SK-N-SH (cell line): ENCODE measurements at regions not wholly inside any gene's neighbourhood (a gene's known extent, or its start where the extent isn't known, plus 50 kb on each side); places are given as distances from the start of the nearest gene placed in this dataset.
A peak's percentile ranks its signal among the peaks of the same experiment; 100 is the strongest.

Source experiments
- CHD2 ChIP-seq: fragments of 150-350 bp; IDR thresholded peaks from 2 replicates; pipeline ENCODE4 v1.6.1; 2018; ENCODE audit warnings: low read length; ENCODE audit not compliant: partially characterized antibody
- CTCF ChIP-seq: fragments of 200-600 bp; sonication (generic); IDR thresholded peaks from 2 replicates; pipeline ENCODE4 v1.6.1; 2017; ENCODE audit warnings: antibody characterized with exemption, mild to moderate bottlenecking, moderate library complexity
- ELF1 ChIP-seq: IDR thresholded peaks from 2 replicates; pipeline ENCODE4 v1.4.0; 2012
- EZH2phosphoT487 ChIP-seq: fragments of 200-600 bp; sonication (generic); IDR thresholded peaks from 2 replicates; pipeline ENCODE4 v1.6.1; 2017; ENCODE audit warnings: low read depth, mixed run types, mild to moderate bottlenecking, antibody characterized with exemption, moderate library complexity, borderline replicate concordance
- FOSL2 ChIP-seq: IDR thresholded peaks from 2 replicates; pipeline ENCODE4 v1.4.0; 2012; ENCODE audit warnings: low read depth, mild to moderate bottlenecking, moderate library complexity, borderline replicate concordance
- FOXJ3 ChIP-seq: sonication (generic); formaldehyde crosslinking; IDR thresholded peaks from 2 replicates; pipeline ENCODE4 v1.5.1; 2020; ENCODE audit warnings: mild to moderate bottlenecking, missing genetic modification reagents
- FOXM1 ChIP-seq: IDR thresholded peaks from 2 replicates; pipeline ENCODE4 v1.4.0; 2012; ENCODE audit warnings: low read depth, mild to moderate bottlenecking
- GABPA ChIP-seq: IDR thresholded peaks from 2 replicates; pipeline ENCODE4 v1.4.0; 2012; ENCODE audit warnings: low read depth, mild to moderate bottlenecking
- GATA2 ChIP-seq: sonication (generic); formaldehyde crosslinking; IDR thresholded peaks from 2 replicates; pipeline ENCODE4 v1.5.0; 2020; ENCODE audit warnings: mild to moderate bottlenecking, missing genetic modification reagents
- IRF3 ChIP-seq: fragments of 150-350 bp; IDR thresholded peaks from 2 replicates; pipeline ENCODE4 v1.6.1; 2016; ENCODE audit warnings: mild to moderate bottlenecking, low read depth, low read length
- JUND ChIP-seq: IDR thresholded peaks from 2 replicates; pipeline ENCODE4 v1.4.0; 2012
- MEF2A ChIP-seq: IDR thresholded peaks from 2 replicates; pipeline ENCODE4 v1.4.0; 2012; ENCODE audit warnings: low read depth, borderline replicate concordance
- MXI1 ChIP-seq: IDR thresholded peaks from 2 replicates; pipeline ENCODE4 v1.6.1; 2012; ENCODE audit warnings: mild to moderate bottlenecking, low read depth, low read length, improper control_type of control experiment
- NFIC ChIP-seq: IDR thresholded peaks from 2 replicates; pipeline ENCODE4 v1.4.0; 2012; ENCODE audit warnings: borderline replicate concordance
- NRF1 ChIP-seq: IDR thresholded peaks from 2 replicates; pipeline ENCODE4 v1.6.1; 2012; ENCODE audit warnings: low read depth, mild to moderate bottlenecking, low read length
- POLR2AphosphoS5 ChIP-seq: IDR thresholded peaks from 2 replicates; pipeline ENCODE4 v1.6.1; 2012; ENCODE audit warnings: low read depth, low read length
- RAD21 ChIP-seq: IDR thresholded peaks from 2 replicates; pipeline ENCODE4 v1.6.1; 2012; ENCODE audit warnings: mild to moderate bottlenecking, low read length
- RCOR1 ChIP-seq: fragments of 150-350 bp; IDR thresholded peaks from 2 replicates; pipeline ENCODE4 v1.6.1; 2017; ENCODE audit warnings: antibody characterized with exemption, low read length
- RFX5 ChIP-seq: IDR thresholded peaks from 2 replicates; pipeline ENCODE4 v1.6.1; 2012; ENCODE audit warnings: mild to moderate bottlenecking, improper control_type of control experiment, low read length
- RXRA ChIP-seq: IDR thresholded peaks from 2 replicates; pipeline ENCODE4 v1.4.0; 2012; ENCODE audit warnings: low read depth, mild to moderate bottlenecking, borderline replicate concordance
- SMC3 ChIP-seq: IDR thresholded peaks from 2 replicates; pipeline ENCODE4 v1.6.1; 2012; ENCODE audit warnings: low read depth, low read length, improper control_type of control experiment
- TAF1 ChIP-seq: IDR thresholded peaks from 2 replicates; pipeline ENCODE4 v1.6.1; 2012; ENCODE audit warnings: low read depth, mild to moderate bottlenecking, low read length, moderate library complexity, borderline replicate concordance
- TCF12 ChIP-seq: IDR thresholded peaks from 2 replicates; pipeline ENCODE4 v1.4.0; 2012
- USF2 ChIP-seq: fragments of 150-350 bp; IDR thresholded peaks from 2 replicates; pipeline ENCODE4 v1.6.1; 2017; ENCODE audit warnings: antibody characterized with exemption, low read length, low read depth, borderline replicate concordance
- TF ChIP-seq, protein P1 (sequence below): IDR thresholded peaks from 2 replicates; pipeline ENCODE4 v1.4.0; 2012; ENCODE audit warnings: low read depth
- TF ChIP-seq, protein P2 (sequence below): IDR thresholded peaks from 2 replicates; pipeline ENCODE4 v1.4.0; 2012; ENCODE audit warnings: low read depth, borderline replicate concordance

DNA sequence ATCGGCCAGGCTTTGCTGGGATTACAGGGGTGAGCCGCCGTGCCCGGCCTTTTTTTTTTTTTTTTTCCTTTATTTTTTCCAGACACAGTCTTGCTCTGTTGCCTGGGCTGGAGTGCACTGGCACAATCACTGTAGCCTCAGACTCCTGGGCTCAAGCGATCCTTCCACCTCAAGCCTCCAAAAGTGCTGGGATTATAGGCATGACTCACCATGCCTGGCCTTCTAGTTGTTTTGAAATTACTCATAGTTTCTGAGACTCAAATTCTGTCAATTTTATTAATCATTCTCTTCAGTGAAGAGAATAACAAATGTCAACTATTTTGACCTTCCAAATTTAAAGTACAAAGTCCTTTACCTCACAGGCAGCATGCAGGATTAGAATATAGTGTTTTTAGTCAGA, 374.5 kb downstream of the PLA2G4A start (continued):
- no peak for TF ChIP-seq RAD21
- no peak for TF ChIP-seq IRF3
- peak; percentile 64 for TF ChIP-seq JUND
- no peak for TF ChIP-seq RXRA
- peak; percentile 69 for TF ChIP-seq FOSL2
- no peak for TF ChIP-seq ELF1
- TF ChIP-seq FOXM1, result no peak
- no peak for TF ChIP-seq CHD2
- TF ChIP-seq NRF1, result no peak
- TF ChIP-seq, protein P1, sequence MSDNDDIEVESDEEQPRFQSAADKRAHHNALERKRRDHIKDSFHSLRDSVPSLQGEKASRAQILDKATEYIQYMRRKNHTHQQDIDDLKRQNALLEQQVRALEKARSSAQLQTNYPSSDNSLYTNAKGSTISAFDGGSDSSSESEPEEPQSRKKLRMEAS, result no peak
- TF ChIP-seq GABPA, result no peak
- TF ChIP-seq MXI1, result no peak
- TF ChIP-seq GATA2 (CRISPR knock-in tag), result no peak
- peak; percentile 20; the same call in 1 of the 2 replicates for TF ChIP-seq TCF12
- no peak for TF ChIP-seq EZH2phosphoT487
- no peak for TF ChIP-seq FOXJ3 (CRISPR knock-in tag)
- no peak for TF ChIP-seq POLR2AphosphoS5
- TF ChIP-seq CTCF, result no peak
- TF ChIP-seq RFX5, result no peak
- no peak for TF ChIP-seq NFIC
- TF ChIP-seq SMC3, result no peak
- no peak for TF ChIP-seq RCOR1
- TF ChIP-seq USF2, result no peak
- no peak for TF ChIP-seq MEF2A
- TF ChIP-seq TAF1, result no peak
- TF ChIP-seq, protein P2, sequence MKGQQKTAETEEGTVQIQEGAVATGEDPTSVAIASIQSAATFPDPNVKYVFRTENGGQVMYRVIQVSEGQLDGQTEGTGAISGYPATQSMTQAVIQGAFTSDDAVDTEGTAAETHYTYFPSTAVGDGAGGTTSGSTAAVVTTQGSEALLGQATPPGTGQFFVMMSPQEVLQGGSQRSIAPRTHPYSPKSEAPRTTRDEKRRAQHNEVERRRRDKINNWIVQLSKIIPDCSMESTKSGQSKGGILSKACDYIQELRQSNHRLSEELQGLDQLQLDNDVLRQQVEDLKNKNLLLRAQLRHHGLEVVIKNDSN, result no peak
- TF ChIP-seq, all 33 proteins: peak for 4
